Activated naive CD8-positive, alpha-beta T cell treated with anti-CD3 and anti-CD28 coated beads, Interleukin-2, amount 50 U/mL, for 16 hours (primary cell): ENCODE measurements at regions not wholly inside any gene's neighbourhood (a gene's known extent, or its start where the extent isn't known, plus 50 kb on each side); places are given as distances from the start of the nearest gene placed in this dataset.
"Not testable (repeated sequence)": the region's sequence is repeated elsewhere in the genome, so short reads cannot be mapped to it uniquely, and the experiment has no call there.

Source experiments
- DNase-seq: peaks from one replicate; pipeline ENCODE4 v3.0.0-alpha.2; 2020; ENCODE audit warnings: low read depth, low spot score

DNA sequence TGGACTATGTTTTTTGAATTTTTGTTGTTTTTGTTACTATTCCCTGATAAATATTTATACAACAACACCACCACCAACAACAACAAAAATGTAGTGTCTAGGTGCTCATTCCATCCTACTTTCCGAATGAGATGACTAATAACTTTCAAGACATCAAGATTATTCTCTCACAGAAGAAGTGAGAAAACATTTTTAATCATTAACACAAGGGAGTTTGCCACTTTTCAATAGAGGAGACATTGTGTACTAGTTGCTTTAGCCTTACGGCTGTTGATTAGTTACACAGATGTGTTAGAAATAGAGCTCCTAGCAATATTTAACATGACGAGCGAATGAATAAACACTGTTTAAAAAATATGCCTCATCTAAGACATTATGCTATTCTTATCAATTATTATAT, 898.8 kb downstream of the C4orf33 start:
- DNase-seq = no peak

DNA sequence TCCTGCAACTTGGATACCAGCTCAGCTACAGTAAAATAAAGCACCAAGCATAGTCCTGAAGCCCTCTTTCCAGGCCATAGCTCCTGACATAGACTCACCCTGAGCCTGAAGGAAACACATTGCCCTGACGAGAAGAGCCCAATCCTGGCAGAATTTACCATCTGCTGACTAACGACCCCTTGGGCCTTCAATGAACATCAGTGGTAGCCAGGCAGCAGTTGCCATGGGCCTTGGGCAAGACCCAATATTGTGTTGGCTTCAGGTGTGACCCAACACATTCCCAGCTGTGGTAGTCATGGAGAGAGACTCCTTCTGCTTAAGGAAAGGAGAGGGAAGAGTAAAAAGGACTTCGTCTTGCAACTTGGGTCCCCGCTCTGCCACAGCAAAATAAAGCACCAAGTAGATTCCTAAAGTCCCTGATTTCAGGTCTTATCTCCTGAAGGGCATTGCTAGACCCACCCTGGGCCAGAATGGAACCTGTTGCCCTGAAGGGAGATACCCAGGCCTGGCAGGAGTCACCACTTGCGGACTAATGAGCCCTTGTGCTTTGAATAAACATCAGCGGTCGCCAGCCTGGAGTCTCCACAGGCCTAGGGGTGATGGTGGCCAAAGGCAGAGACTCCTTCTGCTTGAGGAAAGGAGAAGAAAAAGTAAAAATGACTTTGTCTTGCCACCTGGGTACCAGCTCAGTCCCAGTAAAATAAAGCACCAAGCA, 902.6 kb downstream of the C4orf33 start:
- DNase-seq = no peak

- DNase-seq = no peak
Observed at GRCh38 chr4:129999156-129999555, 903.2 kb downstream of the C4orf33 start.

DNA sequence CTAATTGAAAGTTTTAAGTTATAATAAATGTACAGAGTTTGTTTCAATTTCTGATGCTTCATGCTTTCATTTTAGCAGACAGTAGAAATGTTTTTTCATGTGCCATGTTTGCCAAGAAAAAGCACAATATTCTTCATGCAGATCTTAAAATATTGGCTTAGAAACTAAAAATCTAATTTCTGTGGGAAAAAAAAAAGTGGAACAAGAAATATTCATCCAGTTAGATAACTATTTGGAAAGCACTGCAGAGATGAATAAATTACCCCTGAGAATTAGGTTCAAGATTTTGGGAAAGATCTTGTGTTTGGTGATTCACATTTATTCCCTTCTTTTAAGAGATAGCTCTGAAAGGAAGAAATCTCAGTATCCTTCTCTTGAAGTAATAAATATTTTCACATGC, 912.5 kb downstream of the C4orf33 start:
- DNase-seq = no peak

DNA sequence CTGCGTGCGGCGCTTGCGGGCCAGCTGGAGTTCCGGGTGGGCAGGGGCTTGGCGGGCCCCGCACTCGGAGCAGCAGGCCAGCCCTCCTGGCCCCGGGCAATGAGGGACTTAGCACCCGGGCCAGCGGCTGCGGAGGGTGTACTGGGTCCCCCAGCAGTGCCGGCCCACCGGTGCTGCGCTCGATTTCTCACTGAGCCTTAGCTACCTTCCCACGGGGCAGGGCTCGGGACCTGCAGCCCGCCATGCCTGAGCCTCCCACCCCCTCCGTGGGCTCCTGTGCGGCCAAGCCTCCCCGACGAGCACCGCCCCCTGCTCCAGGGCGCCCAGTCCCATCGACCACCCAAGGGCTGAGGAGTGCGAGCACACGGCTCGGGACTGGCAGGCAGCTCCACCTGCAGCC, 916.9 kb downstream of the C4orf33 start:
- DNase-seq = not testable (repeated sequence)

DNA sequence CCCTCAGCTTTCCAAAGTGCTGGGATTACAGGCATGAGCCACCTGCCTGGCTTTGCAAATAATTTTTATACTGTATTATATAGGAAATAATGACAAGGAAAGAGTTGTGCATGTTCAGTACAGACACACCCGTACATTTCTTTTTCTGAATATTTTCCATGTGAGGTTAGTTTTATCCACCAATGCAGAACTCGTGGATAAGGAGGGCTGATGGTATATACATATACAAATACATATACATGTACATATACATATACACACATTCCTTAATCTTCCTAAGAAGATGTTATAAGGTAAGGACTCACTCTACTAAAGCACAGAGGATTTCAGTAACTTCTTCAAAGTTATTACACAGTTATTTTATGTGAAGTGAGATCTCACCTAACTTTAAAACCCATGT, 925.8 kb downstream of the C4orf33 start:
- DNase-seq = no peak

GRCh38 chr4:130023088-130023487, 927.1 kb downstream of the C4orf33 start:
- no peak for DNase-seq

- DNase-seq = no peak
Observed at GRCh38 chr4:130025701-130026100, 929.7 kb downstream of the C4orf33 start.

- no peak for DNase-seq
Observed at GRCh38 chr4:130026185-130026584, 930.2 kb downstream of the C4orf33 start.

GRCh38 chr4:130027973-130028372, 932.0 kb downstream of the C4orf33 start:
- DNase-seq = no peak

GRCh38 chr4:130028552-130028951, 932.6 kb downstream of the C4orf33 start:
- DNase-seq = no peak

DNA sequence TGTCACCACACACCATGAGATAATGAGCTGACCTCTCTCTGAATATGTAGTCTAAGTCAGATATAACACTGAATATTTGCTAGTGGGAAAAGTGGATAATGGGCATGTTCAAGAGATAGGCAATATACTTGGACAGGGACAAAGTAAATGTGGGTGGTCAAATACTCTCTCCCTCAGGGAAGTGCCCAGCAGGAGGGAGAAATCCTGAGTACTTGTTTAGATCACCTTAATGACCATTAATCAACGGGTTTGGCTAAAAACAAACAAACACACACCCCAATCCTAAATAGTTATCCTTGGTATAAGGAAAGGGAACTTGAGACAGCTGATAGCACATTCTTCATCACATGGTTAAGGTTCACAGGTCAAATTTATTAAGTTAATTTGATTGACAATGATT, 933.5 kb downstream of the C4orf33 start:
- DNase-seq = no peak

DNA sequence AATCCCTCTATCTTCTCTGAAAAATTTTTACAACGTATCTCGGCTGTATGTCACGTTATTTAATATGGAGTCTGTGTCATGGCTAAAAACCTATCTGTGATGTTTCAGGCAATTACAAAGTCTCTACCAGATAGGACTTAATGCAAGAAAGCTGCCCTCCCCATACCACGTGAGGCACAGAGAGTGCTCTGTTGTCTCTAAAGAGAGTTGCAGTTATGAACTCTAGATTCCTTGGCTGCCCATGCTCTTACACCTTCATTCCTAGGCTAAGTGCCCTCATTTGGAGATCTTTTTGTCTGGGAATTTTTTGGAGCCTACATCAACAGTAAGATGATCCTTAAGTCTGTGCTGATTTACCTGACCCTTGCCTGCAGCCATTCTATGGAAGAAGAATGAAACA, 935.9 kb downstream of the C4orf33 start:
- DNase-seq = no peak

- not testable (repeated sequence) for DNase-seq
Observed at GRCh38 chr4:130033657-130034056, 937.7 kb downstream of the C4orf33 start.

DNA sequence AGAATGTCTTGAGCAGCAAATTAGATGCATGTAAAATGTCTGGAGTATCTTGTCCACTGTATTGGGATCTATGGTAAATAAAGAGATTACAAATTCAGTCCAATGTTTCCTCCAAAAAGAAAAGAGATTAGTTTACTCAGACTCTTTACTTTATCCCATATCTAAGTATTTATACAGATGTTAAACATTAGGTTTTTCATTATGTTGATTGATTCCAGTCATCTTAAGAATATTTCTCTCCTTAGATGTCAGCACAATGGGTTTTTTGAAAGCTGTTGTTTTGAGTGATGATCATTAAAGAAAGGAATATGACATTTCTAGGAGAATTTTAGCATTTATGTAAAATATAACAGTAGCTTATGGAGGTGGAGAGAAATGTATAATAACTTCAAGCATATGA, 938.9 kb downstream of the C4orf33 start:
- no peak for DNase-seq

GRCh38 chr4:130035391-130035790, 939.4 kb downstream of the C4orf33 start:
- DNase-seq = no peak

GRCh38 chr4:130037866-130038265, 941.9 kb downstream of the C4orf33 start:
- DNase-seq = not testable (repeated sequence)

DNA sequence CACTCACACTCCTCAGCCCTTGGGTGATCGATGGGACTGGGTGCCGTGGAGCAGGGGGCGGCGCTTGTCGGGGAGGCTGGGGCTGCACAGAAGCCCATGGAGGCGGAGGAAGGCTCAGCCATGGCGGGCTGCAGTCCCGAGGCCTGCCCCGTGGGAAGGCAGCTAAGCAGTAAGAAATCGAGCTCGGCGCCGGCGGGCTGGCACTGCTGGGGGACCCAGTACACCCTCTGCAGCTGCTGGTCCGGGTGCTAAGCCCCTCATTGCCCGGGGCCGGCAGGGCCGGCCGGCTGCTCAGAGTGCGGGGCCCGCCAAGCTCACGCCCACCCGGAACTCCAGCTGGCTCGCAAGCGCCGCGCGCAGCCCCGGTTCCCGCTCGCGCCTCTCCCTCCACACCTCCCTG, 942.6 kb downstream of the C4orf33 start:
- DNase-seq = not testable (repeated sequence)

- no peak for DNase-seq
Observed at GRCh38 chr4:130043732-130044160, 947.8 kb downstream of the C4orf33 start.

GRCh38 chr4:130044788-130045531, 949.0 kb downstream of the C4orf33 start:
- no peak for DNase-seq

- DNase-seq = no peak
Observed at GRCh38 chr4:130053723-130054122, 957.8 kb downstream of the C4orf33 start.

DNA sequence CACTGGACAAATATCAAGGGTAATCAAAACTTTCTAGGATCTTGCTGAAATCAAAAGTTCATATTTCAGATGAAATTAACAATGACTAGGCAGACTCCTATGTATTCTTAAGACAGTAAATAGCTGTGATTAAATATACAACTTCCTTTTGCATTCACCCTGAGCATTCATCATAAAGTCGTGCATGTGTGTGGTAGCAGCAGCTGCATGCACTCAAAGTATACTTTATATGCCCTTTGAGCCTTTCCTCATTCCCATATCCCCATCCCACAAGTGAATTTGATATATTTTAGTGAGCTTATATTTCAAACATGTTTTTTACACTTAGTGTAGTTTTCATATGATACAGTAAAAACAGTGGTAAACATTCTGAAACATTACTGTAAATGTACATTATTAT, 959.0 kb downstream of the C4orf33 start:
- no peak for DNase-seq

DNA sequence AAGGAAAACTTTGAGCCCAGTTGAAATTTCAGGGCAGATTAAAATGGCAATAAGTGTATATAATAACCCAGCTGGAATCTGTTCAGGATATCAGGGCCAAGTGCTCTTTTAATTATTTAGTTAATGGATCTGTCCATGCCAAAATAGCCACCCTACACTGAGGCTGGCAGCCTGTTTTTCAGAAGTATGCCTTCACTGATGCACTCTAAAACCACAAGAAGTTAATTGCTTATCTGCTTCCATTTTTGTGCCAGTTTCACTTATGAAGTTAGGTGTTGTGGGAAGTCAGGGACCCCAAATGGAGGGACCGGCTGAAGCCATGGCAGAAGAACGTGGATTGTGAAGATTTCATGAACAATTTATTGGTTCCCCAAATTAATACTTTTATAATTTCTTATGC, 960.3 kb downstream of the C4orf33 start:
- no peak for DNase-seq
